Left renal cortex interstitium (tissue), 4 donors: ENCODE measurements at regions not wholly inside any gene's neighbourhood (a gene's known extent, or its start where the extent isn't known, plus 50 kb on each side); places are given as distances from the start of the nearest gene placed in this dataset.

ENCODE experiments used
- DNase-seq, 4 donors: peaks; one replicate each; pipeline ENCODE4 v3.0.0-alpha.2; 2013; ENCODE audit warnings: low read depth in 4 of 4, low spot score in 2 of 4, missing footprints in 1 of 4

GRCh38 chr6:1544000-1544399 lies 65.7 kb upstream of the FOXC1 start:
- no peak for DNase-seq

- DNase-seq = no peak
Observed at GRCh38 chr6:1544603-1545002, 65.1 kb upstream of the FOXC1 start.

GRCh38 chr6:1545654-1546053 lies 64.1 kb upstream of the FOXC1 start:
- no peak for DNase-seq

- no peak for DNase-seq
Observed at GRCh38 chr6:1547785-1548184, 61.9 kb upstream of the FOXC1 start.

DNA sequence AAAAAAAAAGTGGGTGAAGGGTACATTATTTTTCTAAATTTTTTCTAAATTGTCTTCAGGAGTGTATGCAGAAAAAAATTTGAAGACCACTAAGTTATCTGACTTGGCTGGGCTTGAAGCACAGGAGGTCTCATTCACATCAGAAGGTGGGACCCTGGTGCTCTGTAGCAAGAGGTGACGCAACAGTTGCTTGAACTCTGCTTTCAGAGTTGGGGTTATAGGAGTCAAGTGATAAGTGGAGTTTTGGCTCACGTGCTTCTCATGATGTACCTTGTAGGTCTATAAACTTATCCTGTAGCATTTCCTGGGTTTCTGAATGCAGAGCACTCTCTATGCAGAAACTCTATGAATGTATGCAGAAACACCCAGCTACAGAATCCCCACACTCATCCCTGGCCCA lies 58.5 kb upstream of the FOXC1 start:
- DNase-seq = no peak

DNA sequence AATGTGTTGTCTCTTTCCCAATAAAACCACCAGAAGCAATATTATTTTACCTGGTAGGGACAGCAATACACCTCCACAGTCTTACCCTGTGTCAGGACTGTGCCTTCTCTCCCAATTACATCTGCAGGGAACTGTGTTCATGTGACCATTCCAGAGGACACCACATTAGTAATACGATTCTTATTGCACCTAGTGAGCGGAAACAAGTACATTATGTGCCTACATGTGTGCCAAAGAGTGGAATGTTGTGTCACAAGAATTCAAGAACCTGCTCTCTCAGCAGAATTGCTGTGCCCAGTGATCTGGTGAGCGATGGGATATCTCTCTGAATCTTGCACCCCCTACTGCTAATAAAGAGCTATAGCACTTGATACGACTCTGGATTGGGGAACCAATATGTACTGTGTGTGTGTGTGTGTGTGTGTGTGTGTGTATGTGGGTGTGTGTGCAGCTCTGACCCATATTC lies 57.4 kb upstream of the FOXC1 start:
- DNase-seq = no peak

DNA sequence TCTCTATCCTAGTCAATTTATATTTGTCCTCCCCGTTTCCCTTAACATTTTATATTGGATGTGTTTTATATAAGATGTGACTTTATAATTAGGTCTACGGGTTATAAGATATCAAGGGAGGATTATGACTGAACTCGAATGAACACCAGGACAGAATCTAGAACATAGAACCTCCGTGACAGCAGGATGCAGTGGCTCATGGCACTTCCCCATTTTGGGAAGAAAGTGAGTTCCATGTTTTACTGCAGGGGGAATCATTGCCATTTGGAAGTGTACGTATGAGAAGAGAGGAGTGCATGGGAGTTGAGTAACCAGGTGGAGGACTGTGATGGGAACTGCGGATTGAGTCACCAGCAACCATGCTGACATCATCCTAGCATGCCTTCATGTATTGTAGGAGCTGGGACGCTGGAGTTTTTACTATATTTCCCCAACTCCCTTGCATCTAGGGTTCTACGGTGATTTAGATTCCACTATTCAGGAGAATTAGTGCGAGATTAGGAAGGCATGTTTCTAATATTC lies 56.1 kb upstream of the FOXC1 start:
- no peak for DNase-seq

DNA sequence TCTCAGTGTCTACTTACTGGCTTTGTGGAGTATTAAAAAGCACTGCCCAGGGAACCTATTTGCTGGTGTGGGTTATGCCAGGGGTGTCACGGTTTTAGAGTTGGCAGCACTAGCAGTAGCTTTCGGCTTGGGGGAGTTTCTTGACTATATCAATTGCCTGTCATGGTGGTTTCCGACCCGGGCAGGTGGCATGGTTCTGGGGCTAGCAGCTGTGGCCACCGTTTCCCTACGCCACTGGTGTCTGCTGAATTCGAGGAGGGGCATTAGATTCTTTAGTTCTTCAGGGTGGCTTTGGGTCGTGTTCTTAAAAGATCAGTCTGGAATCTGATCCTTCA lies 55.6 kb upstream of the FOXC1 start:
- DNase-seq = no peak

GRCh38 chr6:1554476-1555310 lies 55.0 kb upstream of the FOXC1 start:
- peak in 2 of 4 donors; percentile 20 to 41 for DNase-seq

DNA sequence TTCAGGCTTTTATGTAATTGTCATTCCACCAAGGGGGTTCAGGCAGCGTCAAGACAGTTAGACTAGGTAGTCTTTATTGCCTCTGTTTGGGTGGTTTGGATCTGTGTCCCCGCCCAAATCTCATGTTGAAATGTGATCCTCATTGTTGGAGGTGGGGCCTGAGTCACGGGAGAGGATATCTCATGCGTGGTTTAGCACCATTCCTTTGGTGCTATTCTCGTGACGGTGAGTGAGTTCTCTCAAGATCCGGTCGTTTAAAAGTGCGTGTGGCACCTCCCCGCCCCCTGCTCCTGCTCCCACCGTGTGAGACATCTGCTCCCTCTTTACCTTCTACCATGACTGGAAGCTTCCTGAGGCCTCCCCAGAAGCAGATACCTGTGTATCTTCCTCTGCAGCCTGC lies 51.3 kb upstream of the FOXC1 start:
- no peak for DNase-seq
